ENCODE measurements at regions not wholly inside any gene's neighbourhood (a gene's known extent, or its start where the extent isn't known, plus 50 kb on each side); places are given as distances from the start of the nearest gene placed in this dataset.

DNA sequence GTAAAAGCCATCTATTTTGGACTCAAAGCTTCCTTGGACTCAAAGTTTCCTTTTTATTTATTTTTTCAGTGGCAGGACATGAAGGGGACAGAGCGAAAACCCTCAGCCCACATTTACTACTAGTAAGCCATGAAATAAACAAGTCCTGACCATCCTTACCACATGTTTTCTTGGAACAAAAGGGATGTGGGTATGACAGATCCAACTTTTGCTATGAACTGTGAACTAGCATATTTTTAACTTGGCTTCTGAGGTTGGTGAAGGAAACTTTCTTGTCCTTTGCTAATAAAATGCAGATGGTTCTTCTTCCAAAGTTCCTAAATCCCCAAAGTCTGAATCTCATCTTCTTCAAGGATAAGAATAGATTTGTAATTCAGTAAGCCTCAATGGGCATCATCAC, 122.7 kb upstream of the TNC start:
- no peak for DNase-seq (ENCODE audit: low read depth)
- TF ChIP-seq, protein P1, sequence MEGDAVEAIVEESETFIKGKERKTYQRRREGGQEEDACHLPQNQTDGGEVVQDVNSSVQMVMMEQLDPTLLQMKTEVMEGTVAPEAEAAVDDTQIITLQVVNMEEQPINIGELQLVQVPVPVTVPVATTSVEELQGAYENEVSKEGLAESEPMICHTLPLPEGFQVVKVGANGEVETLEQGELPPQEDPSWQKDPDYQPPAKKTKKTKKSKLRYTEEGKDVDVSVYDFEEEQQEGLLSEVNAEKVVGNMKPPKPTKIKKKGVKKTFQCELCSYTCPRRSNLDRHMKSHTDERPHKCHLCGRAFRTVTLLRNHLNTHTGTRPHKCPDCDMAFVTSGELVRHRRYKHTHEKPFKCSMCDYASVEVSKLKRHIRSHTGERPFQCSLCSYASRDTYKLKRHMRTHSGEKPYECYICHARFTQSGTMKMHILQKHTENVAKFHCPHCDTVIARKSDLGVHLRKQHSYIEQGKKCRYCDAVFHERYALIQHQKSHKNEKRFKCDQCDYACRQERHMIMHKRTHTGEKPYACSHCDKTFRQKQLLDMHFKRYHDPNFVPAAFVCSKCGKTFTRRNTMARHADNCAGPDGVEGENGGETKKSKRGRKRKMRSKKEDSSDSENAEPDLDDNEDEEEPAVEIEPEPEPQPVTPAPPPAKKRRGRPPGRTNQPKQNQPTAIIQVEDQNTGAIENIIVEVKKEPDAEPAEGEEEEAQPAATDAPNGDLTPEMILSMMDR (IDR thresholded peaks at IDR 0.05; ENCODE audit: insufficient read depth, low read depth, low read length), result no peak
- H3K4me3 ChIP-seq (ENCODE audit: low read depth, low read length), result no peak overlapping the region

DNA sequence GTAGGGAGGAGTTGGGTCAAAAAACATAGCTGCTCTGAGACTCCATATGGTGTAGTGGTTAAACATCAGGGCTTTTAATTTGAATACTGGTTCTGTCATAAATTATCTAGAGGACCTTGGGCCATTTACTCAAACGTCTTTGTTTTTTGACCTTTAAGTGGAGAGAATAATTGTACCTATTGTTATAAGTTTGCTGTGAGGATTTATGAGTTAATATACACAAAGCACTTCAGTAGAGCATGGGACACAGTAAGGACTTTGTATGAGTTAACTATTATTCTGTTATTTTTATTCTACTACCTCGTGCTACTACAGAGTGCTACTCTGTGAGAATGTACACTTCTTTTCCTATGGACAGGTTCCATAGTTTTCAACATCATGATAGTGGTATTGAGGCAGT, 123.7 kb upstream of the TNC start:
- no peak overlapping the region for H3K4me3 ChIP-seq (ENCODE audit: low read depth, low read length)
- TF ChIP-seq, protein P1 (IDR thresholded peaks at IDR 0.05; ENCODE audit: insufficient read depth, low read depth, low read length), result no peak
- DNase-seq (ENCODE audit: low read depth), result no peak

DNA sequence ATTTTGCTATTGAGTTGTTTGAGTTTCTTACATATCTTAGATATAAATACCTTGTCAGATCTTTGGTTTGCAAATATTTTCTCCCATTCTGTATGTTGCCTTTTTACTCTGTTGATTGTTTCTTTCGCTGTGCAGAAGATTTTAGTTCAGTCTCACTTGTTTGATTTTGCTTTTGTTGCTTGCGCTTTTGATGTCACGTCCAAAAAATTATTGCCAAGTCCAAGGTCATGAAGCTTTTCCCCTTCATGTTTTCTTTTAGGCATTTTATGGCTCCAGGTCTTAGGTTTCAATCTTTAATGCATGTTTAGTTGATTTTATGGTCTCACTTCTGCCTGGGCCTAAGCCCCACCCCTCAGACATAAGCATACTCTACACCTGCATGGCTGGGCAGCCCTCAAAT, 131.5 kb upstream of the TNC start:
- DNase-seq (ENCODE audit: low read depth), result no peak
- TF ChIP-seq, protein P1 (IDR thresholded peaks at IDR 0.05; ENCODE audit: insufficient read depth, low read depth, low read length), result no peak
- H3K4me3 ChIP-seq (ENCODE audit: low read depth, low read length), result no peak overlapping the region

DNA sequence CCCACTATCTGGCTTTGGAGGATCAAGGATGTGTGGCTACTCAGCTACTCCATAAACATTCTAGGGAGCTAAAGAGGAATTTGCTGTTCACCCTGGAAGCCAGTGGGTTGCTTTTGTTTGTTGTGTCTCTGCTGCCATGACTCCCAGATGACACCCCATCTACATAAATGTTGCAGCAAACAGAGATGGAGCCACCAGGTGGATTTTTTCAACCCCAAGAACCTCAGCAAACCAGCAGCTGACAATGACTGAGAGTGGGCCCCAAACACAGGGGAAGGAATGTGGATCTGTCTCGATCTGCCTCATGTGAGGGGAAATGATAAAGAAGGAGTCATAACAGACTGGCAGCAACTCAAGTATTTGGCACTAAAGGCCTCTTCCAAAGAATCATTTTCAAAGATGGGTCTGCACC, 132.7 kb upstream of the TNC start:
- H3K4me3 ChIP-seq (ENCODE audit: low read depth, low read length), result no peak overlapping the region
- DNase-seq (ENCODE audit: low read depth), result peak; percentile 93
- TF ChIP-seq, protein P1 (IDR thresholded peaks at IDR 0.05; ENCODE audit: insufficient read depth, low read depth, low read length), result no peak

DNA sequence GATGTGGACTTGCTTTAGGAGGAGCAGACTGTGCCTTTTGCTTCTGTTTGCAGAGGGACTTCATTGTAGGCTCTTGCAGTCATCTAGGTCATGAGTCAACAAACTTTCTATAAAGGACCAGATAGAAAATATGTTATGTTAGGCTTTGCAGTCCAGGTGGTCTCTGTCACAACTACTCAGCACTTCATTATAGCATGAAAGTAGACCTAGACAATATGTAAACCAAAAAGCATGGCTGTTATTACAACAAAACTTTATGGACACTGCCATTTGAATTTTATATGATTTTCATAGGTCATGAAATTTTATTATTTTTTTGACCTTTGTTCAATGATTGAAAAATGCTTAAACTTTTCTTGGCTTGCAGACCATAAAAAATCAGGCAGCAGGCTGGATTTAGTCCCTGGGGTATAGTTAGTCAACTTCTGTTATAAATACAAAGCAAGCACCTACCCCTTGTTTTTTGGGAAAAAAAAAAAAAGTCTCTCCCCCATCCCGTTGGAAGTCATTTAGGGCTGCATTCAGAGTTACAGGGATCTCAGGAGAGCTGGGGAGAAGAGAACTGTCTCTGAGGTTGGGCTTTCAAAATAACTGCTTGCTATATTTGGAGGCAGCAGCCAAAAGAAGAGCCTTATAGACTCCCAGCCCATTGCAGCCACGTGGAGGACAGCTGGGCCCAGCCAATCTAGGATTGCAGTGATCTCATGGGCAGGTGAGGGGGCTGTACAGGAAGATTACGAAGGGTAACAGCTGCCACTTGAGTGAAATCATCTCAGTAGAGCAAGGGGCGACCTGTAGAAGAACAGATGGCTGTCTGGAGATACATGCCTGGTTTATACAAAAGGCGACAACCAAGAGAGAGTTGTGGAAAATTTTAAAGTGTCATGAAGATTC, 136.6 kb upstream of the TNC start:
- DNase-seq (ENCODE audit: low read depth), result peak; percentile 37
- TF ChIP-seq, protein P1 (IDR thresholded peaks at IDR 0.05; ENCODE audit: insufficient read depth, low read depth, low read length), result no peak
- no peak overlapping the region for H3K4me3 ChIP-seq (ENCODE audit: low read depth, low read length)

DNA sequence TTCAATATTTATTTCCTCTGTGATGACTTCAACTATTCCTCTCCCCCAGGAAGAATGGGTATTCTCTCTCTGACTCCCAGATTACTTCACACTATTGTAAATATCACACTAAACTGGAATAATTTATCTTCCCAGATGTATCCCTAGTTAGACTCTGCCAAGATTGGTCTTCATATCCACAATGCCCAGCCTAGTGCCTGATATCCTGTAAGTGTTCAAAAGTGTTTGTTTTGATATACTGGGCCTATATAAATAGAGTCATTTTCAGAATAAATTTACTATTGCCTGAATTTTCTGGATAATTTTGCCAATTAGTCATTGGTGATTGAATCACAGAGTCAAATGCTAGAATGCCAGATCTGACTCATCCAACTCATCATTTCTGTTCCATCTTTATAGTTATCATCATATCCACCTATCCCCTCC, 143.7 kb upstream of the TNC start:
- no peak for DNase-seq (ENCODE audit: low read depth)
- H3K4me3 ChIP-seq (ENCODE audit: low read depth, low read length), result no peak overlapping the region
- TF ChIP-seq, protein P1 (IDR thresholded peaks at IDR 0.05; ENCODE audit: insufficient read depth, low read depth, low read length), result no peak
